IMR-90 (cell line): ENCODE measurements at regions not wholly inside any gene's neighbourhood (a gene's known extent, or its start where the extent isn't known, plus 50 kb on each side); places are given as distances from the start of the nearest gene placed in this dataset.

Source experiments
- ATAC-seq: fragments of 200-7000 bp; cut with Tn5 transposase; 2 replicates; pipeline ENCODE4 v1.9.1; 2020; ENCODE audit warnings: low read depth, mild to moderate bottlenecking, moderate library complexity
- BruUV-seq: library from RNA; stranded (reverse); fragments of 400-500 nt; replicated peaks from 2 replicates; lab custom pipeline; 2021; lab: Mats Ljungman, UMichigan
- CTCF ChIA-PET: fragments of 300-600 bp; formaldehyde crosslinking; extraction: SDS; loops from one replicate; lab custom pipeline; 2021; ENCODE audit warnings: antibody characterized with exemption; lab: Yijun Ruan, JAX
- POLR2A ChIA-PET: fragments of 300-600 bp; sonication (Branson Sonifier 250); formaldehyde crosslinking; loops from one replicate; lab custom pipeline; 2022; ENCODE audit warnings: antibody characterized with exemption; ENCODE audit not compliant: unreplicated experiment; lab: Charles Lee
- DNase-seq: peaks from one replicate; pipeline ENCODE4 v3.0.0; 2013
- H2AFZ ChIP-seq: replicated peaks from 2 replicates; pipeline ENCODE3; 2013; ENCODE audit warnings: low read length, mild to moderate bottlenecking; ENCODE audit not compliant: poor library complexity
- H2AK5ac ChIP-seq: 2 replicates; pipeline ENCODE4 v1.6.1; 2013; ENCODE audit warnings: low read depth, low read length, inconsistent platforms
- H2AK9ac ChIP-seq: replicated peaks from 2 replicates; pipeline ENCODE3; 2013; ENCODE audit warnings: mild to moderate bottlenecking, low read depth, low read length, moderate library complexity; ENCODE audit not compliant: poor library complexity
- H2BK120ac ChIP-seq: 2 replicates; pipeline ENCODE4 v1.6.1; 2013; ENCODE audit warnings: low read depth, low read length, inconsistent platforms
- H2BK15ac ChIP-seq: 3 replicates; pipeline ENCODE4 v1.6.1; 2013; ENCODE audit warnings: low read depth, low read length, inconsistent platforms
- H2BK20ac ChIP-seq: 2 replicates; pipeline ENCODE4 v1.6.1; 2013; ENCODE audit warnings: low read depth, mild to moderate bottlenecking, inconsistent platforms, low read length, moderate library complexity
- H2BK5ac ChIP-seq: 2 replicates; pipeline ENCODE4 v1.6.1; 2013; ENCODE audit warnings: mild to moderate bottlenecking, low read depth, low read length, inconsistent platforms; ENCODE audit not compliant: poor library complexity, severe bottlenecking
- H3K14ac ChIP-seq: replicated peaks from 2 replicates; pipeline ENCODE4 v1.6.1; 2013; ENCODE audit warnings: low read depth, low read length, inconsistent platforms
- H3K18ac ChIP-seq: 2 replicates; pipeline ENCODE4 v1.6.1; 2013; ENCODE audit warnings: low read depth, low read length, control low read depth
- H3K23ac ChIP-seq: 2 replicates; pipeline ENCODE4 v1.6.1; 2013; ENCODE audit warnings: low read depth, low read length, inconsistent platforms
- H3K27ac ChIP-seq: 2 replicates; pipeline ENCODE4 v1.5.1; 2013; ENCODE audit warnings: mild to moderate bottlenecking, control low read depth, low read length; ENCODE audit not compliant: insufficient read depth
- H3K27me3 ChIP-seq: 2 replicates; pipeline ENCODE4 v1.6.1; 2013; ENCODE audit warnings: low read length; ENCODE audit not compliant: control insufficient read depth, insufficient read depth
- H3K36me3 ChIP-seq: 2 replicates; pipeline ENCODE4 v1.6.1; 2013; ENCODE audit warnings: low read length, mixed read lengths; ENCODE audit not compliant: control insufficient read depth, insufficient read depth
- H3K4ac ChIP-seq: 2 replicates; pipeline ENCODE4 v1.6.1; 2013; ENCODE audit warnings: low read depth, low read length, inconsistent platforms
- H3K4me1 ChIP-seq: 2 replicates; pipeline ENCODE4 v1.6.1; 2013; ENCODE audit warnings: low read length, mixed read lengths; ENCODE audit not compliant: control insufficient read depth, insufficient read depth
- H3K4me2 ChIP-seq: 2 replicates; pipeline ENCODE4 v1.6.1; 2013; ENCODE audit warnings: low read depth, mild to moderate bottlenecking, control low read depth, low read length, moderate library complexity
- H3K4me3 ChIP-seq: 2 replicates; pipeline ENCODE4 v1.5.1; 2013; ENCODE audit warnings: low read depth, mild to moderate bottlenecking, control low read depth, low read length, moderate library complexity; ENCODE audit not compliant: insufficient read depth
- H3K56ac ChIP-seq: 2 replicates; pipeline ENCODE4 v1.6.1; 2013; ENCODE audit warnings: low read length, inconsistent platforms; ENCODE audit not compliant: insufficient read depth; ENCODE audit errors: extremely low read depth
- H3K79me1 ChIP-seq, 2 experiments: 2 replicates each; pipeline ENCODE4 v1.6.1; 2013; ENCODE audit warnings: low read length in 2 of 2, inconsistent platforms in 1 of 2, low read depth in 1 of 2
- H3K9ac ChIP-seq: 2 replicates; pipeline ENCODE4 v1.6.1; 2013; ENCODE audit warnings: low read depth, low read length, control low read depth
- H3K9me1 ChIP-seq: 2 replicates; pipeline ENCODE4 v1.6.1; 2013; ENCODE audit warnings: low read length, inconsistent platforms; ENCODE audit not compliant: insufficient read depth
- H3K9me3 ChIP-seq: 2 replicates; pipeline ENCODE4 v1.6.1; 2013; ENCODE audit warnings: low read length; ENCODE audit not compliant: control insufficient read depth, insufficient read depth
- H4K20me1 ChIP-seq: 2 replicates; pipeline ENCODE4 v1.6.1; 2013; ENCODE audit warnings: low read length, inconsistent platforms; ENCODE audit not compliant: insufficient read depth
- H4K5ac ChIP-seq: 2 replicates; pipeline ENCODE4 v1.6.1; 2013; ENCODE audit warnings: mild to moderate bottlenecking, low read depth, low read length, control low read depth
- H4K8ac ChIP-seq, 2 experiments: 2 replicates each; pipeline ENCODE4 v1.6.1; 2013; ENCODE audit warnings: low read depth in 2 of 2, low read length in 2 of 2, control low read depth in 1 of 2, inconsistent platforms in 1 of 2
- H4K91ac ChIP-seq: 2 replicates; pipeline ENCODE4 v1.6.1; 2013; ENCODE audit warnings: low read depth, low read length, inconsistent platforms; ENCODE audit not compliant: insufficient read depth
- BHLHE40 ChIP-seq: fragments of 150-350 bp; IDR thresholded peaks from 2 replicates; pipeline ENCODE4 v1.6.1; 2016; ENCODE audit warnings: mild to moderate bottlenecking, low read depth, low read length
- CHD1 ChIP-seq: IDR thresholded peaks from 2 replicates; pipeline ENCODE4 v1.6.1; 2012; ENCODE audit warnings: low read depth, low read length, improper control_type of control experiment
- CTCF ChIP-seq: conservative IDR thresholded peaks from 2 replicates; pipeline ENCODE4 v1.5.1; 2012; ENCODE audit warnings: mild to moderate bottlenecking, low read depth, low read length, improper control_type of control experiment
- ELK1 ChIP-seq: fragments of 150-350 bp; IDR thresholded peaks from 2 replicates; pipeline ENCODE4 v1.6.1; 2016; ENCODE audit warnings: low read depth, mild to moderate bottlenecking, low read length, moderate library complexity, borderline replicate concordance
- MAFK ChIP-seq: IDR thresholded peaks from 2 replicates; pipeline ENCODE4 v1.6.1; 2012; ENCODE audit warnings: low read depth, low read length, improper control_type of control experiment
- MAZ ChIP-seq: IDR thresholded peaks from 2 replicates; pipeline ENCODE4 v1.6.1; 2012; ENCODE audit warnings: low read depth, mild to moderate bottlenecking, low read length, improper control_type of control experiment, moderate library complexity, borderline replicate concordance
- MXI1 ChIP-seq: IDR thresholded peaks from 2 replicates; pipeline ENCODE4 v1.6.1; 2012; ENCODE audit warnings: low read depth, mild to moderate bottlenecking, low read length, moderate library complexity, borderline replicate concordance
- NFE2L2 ChIP-seq: fragments of 150-350 bp; IDR thresholded peaks from 2 replicates; pipeline ENCODE4 v1.6.1; 2016; ENCODE audit warnings: low read depth, mild to moderate bottlenecking, low read length
- RAD21 ChIP-seq: IDR thresholded peaks from 2 replicates; pipeline ENCODE4 v1.6.1; 2012; ENCODE audit warnings: low read length, improper control_type of control experiment
- RFX5 ChIP-seq: IDR thresholded peaks from 2 replicates; pipeline ENCODE4 v1.8.0; 2012; ENCODE audit warnings: low read depth, mild to moderate bottlenecking, low read length, moderate library complexity
- SMC3 ChIP-seq: fragments of 150-350 bp; IDR thresholded peaks from 2 replicates; pipeline ENCODE4 v1.6.1; 2016; ENCODE audit warnings: low read depth, mild to moderate bottlenecking, antibody characterized with exemption, low read length, moderate library complexity
- WGBS, 2 experiments: methylation state at CpG; one replicate each; pipeline versions ENCODE4 v1.1.5 to v1.1.7; 2013; ENCODE audit warnings: missing lambda C conversion rate in 2 of 2; ENCODE audit not compliant: insufficient read length in 1 of 2; ENCODE audit errors: extremely low coverage in 2 of 2; 5-methylcytosine and 5-hydroxymethylcytosine counted together
- dilution Hi-C: fragments of 300-500 bp; cut with HindIII; formaldehyde crosslinking; loops from one replicate; pipeline ENCODE4 v1.14.3; 2018; ENCODE audit warnings: low sequenced_read_pairs; ENCODE audit not compliant: unreplicated experiment
- in situ Hi-C: fragments of 300-500 bp; cut with MboI; formaldehyde crosslinking; loops from 3 replicates; pipeline ENCODE4 v1.14.3; 2019; ENCODE audit warnings: low sequenced_read_pairs, inconsistent platforms, mixed read lengths
- intact Hi-C: fragments of 100-400 bp; cut with micrococcal nuclease; formaldehyde crosslinking; loops from 2 replicates; pipeline ENCODE4 v1.10.0; 2022

GRCh38 chr11:130655300-130655699 is 206.9 kb downstream of the ADAMTS15 start:
- Histone ChIP-seq H3K4me1 (peaks cover 17% of the 10 kb centered on the region), H3K36me3 (no peaks in the 10 kb centered on the region), H2AK5ac (no peak overlapping the region), H3K4ac (no peak overlapping the region), H3K9ac (no peak overlapping the region), H3K79me1 (no peaks in the 10 kb centered on the region), H4K91ac (no peak overlapping the region), H3K4me2 (no peak overlapping the region), H3K4me3 (no peak overlapping the region), H3K27me3 (no peaks in the 10 kb centered on the region), H3K27ac (no peak overlapping the region), H2AFZ (no peak overlapping the region), H2BK20ac (no peak overlapping the region), H2BK120ac (no peak overlapping the region), H3K23ac (no peak overlapping the region), H3K14ac (no peak overlapping the region), H3K9me3 (peaks cover 3% of the 10 kb centered on the region; the same call in 1 of the 2 replicates), H2BK15ac (no peak overlapping the region), H4K20me1 (no peaks in the 10 kb centered on the region), H3K18ac (peak overlapping the region; percentile 4; the same call in 1 of the 2 replicates), H2AK9ac (no peak overlapping the region), H4K8ac (no peak overlapping the region), H4K5ac (no peak overlapping the region), H2BK5ac (no peak overlapping the region), H3K9me1 (peaks cover 7% of the 10 kb centered on the region), H3K56ac (no peak overlapping the region)
- no CpG with 5 or more reads among the region's 2 CpGs for WGBS, 2 experiments
- intact Hi-C loops (no loop called here), in situ Hi-C loops (no loop called here), dilution Hi-C loops (no loop called here)
- no peak for ATAC-seq
- BruUV-seq = no TSS peak
- ChIA-PET CTCF (no interaction called here), POLR2A (no interaction called here)
- DNase-seq = no peak
- TF ChIP-seq NFE2L2 (no peak), RFX5 (no peak), MXI1 (no peak), MAFK (no peak), SMC3 (no peak), RAD21 (no peak), MAZ (no peak), CHD1 (no peak), BHLHE40 (no peak), CTCF (no peak), ELK1 (no peak)
